GM12878 (cell line): ENCODE measurements at regions not wholly inside any gene's neighbourhood (a gene's known extent, or its start where the extent isn't known, plus 50 kb on each side); places are given as distances from the start of the nearest gene placed in this dataset.

Experiments
- ATAC-seq: fragments of 200-7000 bp; cut with Tn5 transposase; 3 replicates; pipeline ENCODE4 v1.9.1; 2020; ENCODE audit warnings: mild to moderate bottlenecking, moderate library complexity
- BruUV-seq: library from RNA; stranded (reverse); fragments of 400-500 nt; replicated peaks from 2 replicates; lab custom pipeline; 2021; lab: Mats Ljungman, UMichigan
- CTCF ChIA-PET: fragments of 300-600 bp; sonication (Branson Sonifier 250); formaldehyde crosslinking; extraction: SDS; loops from one replicate; lab custom pipeline; 2021; ENCODE audit warnings: inconsistent platforms; lab: Yijun Ruan, JAX
- POLR2A ChIA-PET: fragments of 350-600 bp; formaldehyde crosslinking; extraction: SDS; loops from one replicate; lab custom pipeline; 2021; ENCODE audit warnings: inconsistent platforms; lab: Charles Lee
- RAD21 ChIA-PET: fragments of 300-600 bp; sonication (Branson Sonifier 250); formaldehyde crosslinking; loops from one replicate; lab custom pipeline; 2023; ENCODE audit warnings: antibody characterized with exemption; ENCODE audit not compliant: unreplicated experiment; lab: Charles Lee
- SMC1A ChIA-PET: fragments of 300-600 bp; sonication (Branson Sonifier 250); formaldehyde crosslinking; loops from one replicate; lab custom pipeline; 2023; ENCODE audit not compliant: unreplicated experiment, uncharacterized antibody; lab: Charles Lee
- DNase-seq: peaks from one replicate; pipeline ENCODE4 v3.0.0-alpha.2; 2011; ENCODE audit warnings: low read depth, low spot score
- FAIRE-seq: peaks from 3 replicates; lab custom pipeline; 2011; peaks lifted over from hg19 to GRCh38; lab: Jason Lieb, UNC
- H2AFZ ChIP-seq: 2 replicates; pipeline ENCODE4 v1.6.0; 2011; ENCODE audit warnings: low read depth, low read length, control low read depth; ENCODE audit not compliant: control insufficient read depth
- H3K27ac ChIP-seq: 2 replicates; pipeline ENCODE4 v1.5.1; 2011; ENCODE audit warnings: control low read depth; ENCODE audit not compliant: control insufficient read depth, insufficient read depth
- H3K27me3 ChIP-seq, 2 experiments: replicated peaks in 1 of 2; 2 replicates each; pipeline versions ENCODE4 v1.6.0 to v1.6.1; 2011; ENCODE audit warnings: low read length in 1 of 2; ENCODE audit not compliant: control insufficient read depth in 2 of 2, insufficient read depth in 2 of 2
- H3K36me3 ChIP-seq, 2 experiments: 2 replicates each; pipeline ENCODE4 v1.5.1; 2011; ENCODE audit warnings: low read length in 1 of 2; ENCODE audit not compliant: control insufficient read depth in 2 of 2, insufficient read depth in 2 of 2
- H3K4me1 ChIP-seq: 2 replicates; pipeline ENCODE4 v1.6.1; 2011; ENCODE audit warnings: mild to moderate bottlenecking, low read length, moderate library complexity, mixed read lengths; ENCODE audit not compliant: control insufficient read depth, insufficient read depth
- H3K4me2 ChIP-seq: 2 replicates; pipeline ENCODE4 v1.6.0; 2011; ENCODE audit warnings: control low read depth; ENCODE audit not compliant: control insufficient read depth, insufficient read depth
- H3K4me3 ChIP-seq: fragments of 200-600 bp; sonication (generic); 2 replicates; pipeline ENCODE4 v1.5.1; 2016
- H3K79me2 ChIP-seq: 2 replicates; pipeline ENCODE4 v1.6.0; 2011; ENCODE audit warnings: low read length; ENCODE audit not compliant: control insufficient read depth, insufficient read depth
- H3K9ac ChIP-seq: 2 replicates; pipeline ENCODE4 v1.8.0; 2011; ENCODE audit warnings: low read length, control low read depth, mixed read lengths; ENCODE audit not compliant: control insufficient read depth, insufficient read depth
- H3K9me3 ChIP-seq: replicated peaks from 3 replicates; pipeline ENCODE4 v1.5.1; 2011; ENCODE audit warnings: mild to moderate bottlenecking, low read length; ENCODE audit not compliant: control insufficient read depth, insufficient read depth
- H4K20me1 ChIP-seq: 2 replicates; pipeline ENCODE4 v1.6.0; 2011; ENCODE audit not compliant: control insufficient read depth, insufficient read depth
- ATF7 ChIP-seq: fragments of 450-650 bp; IDR thresholded peaks from 2 replicates; pipeline ENCODE4 v1.6.1; 2016; ENCODE audit warnings: low read depth, mild to moderate bottlenecking
- CHD1 ChIP-seq: IDR thresholded peaks from 2 replicates; pipeline ENCODE4 v1.6.1; 2012; ENCODE audit warnings: low read depth, low read length, improper control_type of control experiment
- CHD4 ChIP-seq: fragments of 200-600 bp; sonication (generic); IDR thresholded peaks from 2 replicates; pipeline ENCODE4 v1.6.1; 2016; ENCODE audit warnings: mild to moderate bottlenecking
- EGR1 ChIP-seq, 2 experiments: IDR thresholded peaks; 1 replicate in 1 of 2; 2 replicates in 1 of 2; pipeline ENCODE4 v1.6.1; 2011 to 2012; ENCODE audit warnings: low read depth in 2 of 2, low read length in 2 of 2, borderline replicate concordance in 1 of 2, mild to moderate bottlenecking in 1 of 2, moderate library complexity in 1 of 2
- MYB ChIP-seq: fragments of 150-350 bp; IDR thresholded peaks from 2 replicates; pipeline ENCODE4 v1.6.1; 2014; ENCODE audit warnings: mild to moderate bottlenecking, low read depth, low read length, borderline replicate concordance
- NFYB ChIP-seq: IDR thresholded peaks from 2 replicates; pipeline ENCODE4 v1.6.1; 2011; ENCODE audit warnings: low read depth, mild to moderate bottlenecking, low read length, improper control_type of control experiment, moderate library complexity; ENCODE audit not compliant: insufficient read depth
- REST ChIP-seq: IDR thresholded peaks from 2 replicates; pipeline ENCODE4 v1.6.1; 2012; ENCODE audit warnings: mild to moderate bottlenecking, low read depth, low read length
- RUNX3 ChIP-seq: IDR thresholded peaks from 2 replicates; pipeline ENCODE4 v1.6.1; 2012; ENCODE audit warnings: low read length, inconsistent platforms
- SMAD1 ChIP-seq: fragments of 450-650 bp; IDR thresholded peaks from 2 replicates; pipeline ENCODE4 v1.6.1; 2018; ENCODE audit warnings: mild to moderate bottlenecking, low read depth; ENCODE audit not compliant: partially characterized antibody
- SMC3 ChIP-seq: IDR thresholded peaks from 2 replicates; pipeline ENCODE4 v1.6.1; 2011; ENCODE audit warnings: low read length, improper control_type of control experiment, borderline replicate concordance
- SP1 ChIP-seq: IDR thresholded peaks from one replicate; pipeline ENCODE4 v1.6.1; 2011; ENCODE audit warnings: low read depth, low read length
- WGBS: methylation state at CpG from one replicate; pipeline ENCODE4 v1.1.6; 2016; ENCODE audit warnings: low lambda C conversion rate; ENCODE audit not compliant: insufficient replicate concordance, insufficient coverage; ENCODE audit errors: missing lambda C conversion rate; 5-methylcytosine and 5-hydroxymethylcytosine counted together
- in situ Hi-C: fragments of 300-500 bp; cut with MboI; formaldehyde crosslinking; loops from 9 replicates; pipeline ENCODE4 v1.14.3; 2018; ENCODE audit warnings: mixed read lengths
- intact Hi-C: fragments of 100-400 bp; cut with micrococcal nuclease; formaldehyde crosslinking; loops from one replicate; pipeline ENCODE4 v1.14.2; 2022; ENCODE audit not compliant: unreplicated experiment
- TF ChIP-seq, protein P1 (sequence below): IDR thresholded peaks from 2 replicates; pipeline ENCODE4 v1.6.1; 2012; ENCODE audit warnings: low read length, inconsistent platforms

DNA sequence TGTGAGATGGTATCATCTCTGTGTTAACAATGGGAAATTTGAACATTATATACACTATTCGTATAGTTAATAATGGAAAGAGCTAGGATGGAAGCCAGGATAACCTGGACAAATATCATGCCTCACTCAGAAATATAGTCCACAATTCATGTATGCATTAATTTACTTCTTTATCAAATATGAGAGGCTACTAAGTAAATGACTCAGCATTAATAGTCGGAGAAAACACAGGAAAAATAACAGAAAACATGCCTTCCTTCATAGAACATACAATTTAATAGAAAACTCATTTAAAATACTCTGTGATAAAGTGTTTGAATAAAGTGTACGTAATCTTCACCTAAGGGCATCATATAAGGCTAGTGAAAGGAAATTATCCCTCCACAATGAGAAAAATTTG lies 383.4 kb upstream of the SLITRK5 start:
- in situ Hi-C loops, result no loop called here
- TF ChIP-seq CHD1, result no peak
- no peak for TF ChIP-seq NFYB
- TF ChIP-seq SMAD1, result no peak
- no peak for TF ChIP-seq MYB
- TF ChIP-seq SMC3, result no peak
- TF ChIP-seq ATF7, result no peak
- no peak for TF ChIP-seq EGR1 (IDR thresholded peaks at IDR 0.05; ENCODE audit: borderline replicate concordance in 1 of 2, low read depth in 2 of 2, low read length in 2 of 2)
- no peak for TF ChIP-seq REST
- no peak for TF ChIP-seq CHD4
- no peak for TF ChIP-seq SP1
- TF ChIP-seq, protein P1, sequence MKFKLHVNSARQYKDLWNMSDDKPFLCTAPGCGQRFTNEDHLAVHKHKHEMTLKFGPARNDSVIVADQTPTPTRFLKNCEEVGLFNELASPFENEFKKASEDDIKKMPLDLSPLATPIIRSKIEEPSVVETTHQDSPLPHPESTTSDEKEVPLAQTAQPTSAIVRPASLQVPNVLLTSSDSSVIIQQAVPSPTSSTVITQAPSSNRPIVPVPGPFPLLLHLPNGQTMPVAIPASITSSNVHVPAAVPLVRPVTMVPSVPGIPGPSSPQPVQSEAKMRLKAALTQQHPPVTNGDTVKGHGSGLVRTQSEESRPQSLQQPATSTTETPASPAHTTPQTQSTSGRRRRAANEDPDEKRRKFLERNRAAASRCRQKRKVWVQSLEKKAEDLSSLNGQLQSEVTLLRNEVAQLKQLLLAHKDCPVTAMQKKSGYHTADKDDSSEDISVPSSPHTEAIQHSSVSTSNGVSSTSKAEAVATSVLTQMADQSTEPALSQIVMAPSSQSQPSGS, result no peak
- TF ChIP-seq RUNX3, result no peak
- no peak overlapping the region for H2AFZ ChIP-seq
- H3K9me3 ChIP-seq, result no peaks in the 10 kb centered on the region
- ATAC-seq (no peak), DNase-seq (no peak), FAIRE-seq (no peak)
- BruUV-seq, result no TSS peak
- 30% methylated on average over 3 of the region's 3 CpGs for WGBS
- SMC1A ChIA-PET, result interaction anchor here (1.2 kb wide), 1 partner anchor 373 kb away, joined by 4 read pairs; no protein-coding TSS in a partner anchor
- RAD21 ChIA-PET, result no interaction called here
- no peaks in the 10 kb centered on the region for H3K36me3 ChIP-seq
- no peaks in the 10 kb centered on the region for H4K20me1 ChIP-seq
- no peaks in the 10 kb centered on the region for H3K27me3 ChIP-seq
- no peak overlapping the region for H3K27ac ChIP-seq
- POLR2A ChIA-PET, result no interaction called here
- H3K4me3 ChIP-seq, result no peak overlapping the region
- CTCF ChIA-PET, result no interaction called here
- no peaks in the 10 kb centered on the region for H3K79me2 ChIP-seq
- no peak overlapping the region for H3K9ac ChIP-seq
- no peak overlapping the region for H3K4me2 ChIP-seq
- intact Hi-C loops, result no loop called here
- H3K4me1 ChIP-seq, result no peaks in the 10 kb centered on the region
